Testis (tissue), 2 donors: ENCODE measurements at regions not wholly inside any gene's neighbourhood (a gene's known extent, or its start where the extent isn't known, plus 50 kb on each side); places are given as distances from the start of the nearest gene placed in this dataset.

Source experiments
- CTCF ChIP-seq, 3 experiments: fragments of 450-650 bp in 2 of 3; fragments of 200-600 bp in 1 of 3; sonication (generic) in 1 of 3; IDR thresholded peaks; one replicate each; pipeline ENCODE4 v1.5.1; 2016 to 2019; ENCODE audit warnings: antibody characterized with exemption in 3 of 3, mild to moderate bottlenecking in 2 of 3, moderate library complexity in 1 of 3
- POLR2A ChIP-seq: fragments of 450-650 bp; IDR thresholded peaks from one replicate; pipeline ENCODE4 v1.6.1; 2017; ENCODE audit warnings: antibody characterized with exemption, mild to moderate bottlenecking, moderate library complexity

GRCh38 chr5:88407341-88407740, 138.7 kb upstream of the TMEM161B start:
- TF ChIP-seq CTCF (IDR thresholded peaks at IDR 0.05), result no peak
- no peak for TF ChIP-seq POLR2A
